HG03097 (cell line): ENCODE measurements at regions not wholly inside any gene's neighbourhood (a gene's known extent, or its start where the extent isn't known, plus 50 kb on each side); places are given as distances from the start of the nearest gene placed in this dataset.

Experiments
- ATAC-seq: cut with Tn5 transposase; IDR thresholded peaks from one replicate; pipeline ENCODE4 v1.9.1; 2021; ENCODE audit not compliant: unreplicated experiment, low FRiP score

DNA sequence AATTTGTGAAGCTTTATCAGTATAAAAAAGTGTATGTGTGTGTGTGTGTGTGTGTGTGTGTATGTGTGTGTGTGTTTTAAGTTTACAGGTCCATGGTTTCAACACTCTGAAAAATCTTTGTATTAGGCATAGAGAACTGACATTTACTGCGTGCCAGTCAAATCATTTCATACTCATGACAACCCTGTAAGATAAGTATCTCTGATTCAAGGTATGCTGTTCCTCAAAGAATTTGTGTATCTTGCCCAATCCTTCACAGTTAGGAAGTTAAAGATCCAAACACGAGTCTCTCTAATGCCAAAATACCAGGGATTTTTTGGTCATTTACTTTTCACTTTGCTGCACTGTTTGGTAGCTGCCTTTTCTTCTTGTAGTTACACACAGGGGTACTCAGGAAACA is 1121.3 kb upstream of the AUTS2 start:
- no peak for ATAC-seq

DNA sequence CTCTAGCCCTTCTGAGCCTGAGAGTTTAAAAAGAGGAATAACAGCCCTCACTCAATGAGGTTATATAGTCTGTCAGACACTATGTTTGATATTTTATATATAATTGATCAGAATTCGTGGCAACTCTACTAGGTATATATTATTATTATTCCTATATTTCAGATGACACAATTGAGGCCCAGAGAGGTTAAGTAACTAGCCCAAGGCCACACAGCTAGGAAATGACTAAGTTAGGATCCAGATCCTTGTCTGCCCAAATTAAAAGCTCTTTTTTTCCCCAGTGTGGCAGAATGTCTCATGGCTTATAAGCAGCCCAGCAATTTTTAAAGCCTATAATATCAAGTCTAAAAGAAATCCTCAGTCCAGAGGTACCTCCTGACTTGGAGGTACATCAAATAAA is 1119.9 kb upstream of the AUTS2 start:
- no peak for ATAC-seq

DNA sequence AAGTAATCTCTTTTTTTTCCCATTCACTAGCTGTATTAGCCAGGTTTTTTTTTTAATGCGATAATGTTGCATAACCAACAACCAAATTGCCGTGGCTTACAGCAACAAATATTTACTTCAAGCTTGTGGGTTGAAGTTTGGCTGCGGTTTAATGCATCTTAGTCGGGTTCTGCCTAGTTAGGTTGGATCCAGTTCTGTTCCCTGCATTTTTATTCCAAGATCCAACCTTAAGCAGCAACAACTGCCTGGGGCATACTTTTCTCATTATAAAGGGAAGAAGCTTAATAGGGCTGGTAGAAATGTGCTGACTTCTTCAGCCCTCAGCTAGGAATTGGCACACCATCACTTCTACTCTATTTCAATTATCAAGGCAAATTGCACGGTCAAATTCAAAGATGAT is 1115.5 kb upstream of the AUTS2 start:
- no peak for ATAC-seq

DNA sequence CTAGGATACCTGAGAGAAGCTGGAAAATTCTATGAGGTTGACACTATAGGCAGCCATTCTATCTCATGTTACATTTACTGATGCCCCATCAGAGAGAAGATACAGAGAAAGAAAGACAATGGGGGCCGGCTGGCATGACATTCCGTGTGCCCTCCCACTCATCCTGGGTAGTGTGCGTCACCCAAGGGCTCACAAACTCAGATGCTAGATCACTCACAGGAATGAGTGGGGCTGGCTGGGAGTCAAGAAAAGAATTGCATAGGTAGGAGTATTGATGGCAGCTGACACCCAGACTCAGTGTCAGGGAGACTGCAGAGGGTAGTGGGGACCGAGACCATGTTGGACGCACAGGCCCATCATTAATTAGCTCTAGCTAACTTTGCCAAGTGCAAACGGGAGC is 1113.5 kb upstream of the AUTS2 start:
- no peak for ATAC-seq

DNA sequence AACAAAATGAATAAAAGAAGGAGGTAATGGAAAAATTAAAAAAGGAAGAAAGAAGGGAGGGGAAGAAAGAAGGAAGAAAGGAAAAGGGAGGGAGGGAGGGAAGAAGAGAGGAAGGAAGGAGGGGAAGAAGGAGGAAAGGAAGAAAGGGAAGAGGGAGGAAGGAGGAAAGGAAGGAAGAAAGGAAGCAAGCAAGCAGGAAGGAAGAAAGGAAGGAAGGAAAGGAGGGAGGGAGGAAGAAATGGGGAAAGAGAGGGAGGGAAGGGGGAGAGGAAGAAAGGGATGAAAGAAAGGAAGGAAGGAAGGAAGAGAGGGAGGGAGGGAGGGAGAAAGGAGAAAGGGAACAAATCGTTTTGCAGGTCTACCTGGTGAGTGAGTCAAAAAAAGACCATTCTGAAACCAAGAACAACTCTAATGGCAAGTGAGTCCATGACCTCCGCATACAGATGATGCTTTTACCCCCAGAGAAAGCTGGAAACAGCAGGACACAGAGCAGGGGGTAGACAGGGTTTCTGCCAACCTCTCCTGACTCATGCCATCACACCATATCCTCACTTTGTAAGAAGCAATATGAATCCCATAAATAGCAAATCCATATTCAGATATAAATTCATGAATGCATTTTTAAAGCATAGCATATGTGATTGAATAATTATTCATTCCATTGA is 1112.9 kb upstream of the AUTS2 start:
- ATAC-seq: no peak

DNA sequence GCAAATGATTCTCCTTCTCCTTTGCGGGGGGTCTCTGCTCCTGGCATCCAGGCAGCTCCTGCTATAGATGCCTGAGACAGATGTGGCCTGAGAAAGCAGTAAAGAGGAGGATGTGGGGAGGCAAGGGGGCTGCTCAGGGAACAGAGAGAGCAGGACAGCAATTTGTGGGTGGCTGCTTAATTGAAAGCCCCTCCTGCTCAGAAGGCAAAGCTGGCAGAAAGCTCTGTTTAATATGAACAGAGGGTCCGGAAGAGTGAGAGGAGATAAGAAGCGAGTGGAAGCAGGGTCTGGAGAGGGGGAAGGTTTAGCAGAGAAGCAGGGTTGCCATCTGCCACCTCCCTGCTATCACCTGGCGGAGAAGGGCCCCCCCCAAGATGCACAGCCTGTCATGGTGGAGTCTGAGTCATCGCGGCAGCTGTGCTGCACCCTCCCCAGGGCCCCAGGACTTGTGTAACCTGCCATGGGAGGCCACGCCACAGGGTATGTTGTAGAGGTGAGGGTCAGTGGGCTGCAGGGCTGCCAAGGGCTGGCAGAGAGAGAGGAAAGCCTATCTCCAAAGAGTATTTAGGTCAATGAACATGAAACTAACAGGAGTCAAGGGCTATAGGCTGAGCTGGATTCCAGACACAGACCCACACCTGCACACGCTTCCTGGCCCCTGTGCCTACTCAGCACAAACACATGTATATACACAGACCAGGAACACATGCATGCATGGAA is 1109.8 kb upstream of the AUTS2 start:
- ATAC-seq: no peak

DNA sequence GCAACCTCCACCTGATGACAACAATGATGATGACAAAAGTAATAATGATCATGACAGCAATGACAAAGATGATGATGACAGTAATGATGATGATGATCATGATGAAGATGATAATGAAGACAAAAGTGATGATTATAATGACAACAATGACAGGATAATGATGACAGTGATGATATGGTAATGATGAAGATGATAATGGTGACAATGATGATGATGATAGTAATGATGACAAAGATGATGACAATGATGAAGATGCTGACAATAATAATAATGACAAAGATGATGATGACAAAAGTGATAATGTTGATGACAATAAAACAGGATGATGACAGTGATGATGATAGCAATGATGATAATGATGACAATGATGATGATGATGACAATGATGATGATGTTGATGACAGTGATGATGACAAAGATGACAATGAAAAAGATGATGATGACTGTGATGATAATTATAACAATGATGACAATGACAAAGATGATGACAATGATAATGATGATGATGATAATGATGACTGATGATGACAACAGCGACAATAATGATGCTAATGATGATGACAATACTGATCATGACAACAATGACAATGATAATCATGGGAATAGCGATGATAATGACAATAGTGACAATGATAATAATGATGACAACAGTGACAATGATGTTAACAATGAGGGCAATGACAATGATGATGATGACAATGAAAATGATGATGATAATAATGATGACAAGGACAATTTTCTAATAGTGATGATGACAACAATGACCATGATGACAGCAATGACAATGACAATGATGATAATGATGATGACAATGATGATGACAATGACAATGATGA is 1106.5 kb upstream of the AUTS2 start:
- no peak for ATAC-seq

DNA sequence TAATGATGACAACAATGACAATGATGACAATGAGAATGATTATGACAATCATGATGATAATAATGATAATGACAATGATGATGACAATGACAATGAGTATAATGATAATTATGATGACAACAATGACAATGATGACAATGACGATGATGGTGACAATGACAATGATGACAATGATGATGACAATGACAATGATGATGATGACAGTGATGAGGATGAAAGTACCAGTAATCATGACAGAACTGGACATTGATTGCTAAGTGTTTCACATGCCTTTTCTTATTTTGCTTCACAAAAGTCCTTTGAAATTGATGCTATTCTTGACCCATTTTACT is 1106.0 kb upstream of the AUTS2 start:
- no peak for ATAC-seq

DNA sequence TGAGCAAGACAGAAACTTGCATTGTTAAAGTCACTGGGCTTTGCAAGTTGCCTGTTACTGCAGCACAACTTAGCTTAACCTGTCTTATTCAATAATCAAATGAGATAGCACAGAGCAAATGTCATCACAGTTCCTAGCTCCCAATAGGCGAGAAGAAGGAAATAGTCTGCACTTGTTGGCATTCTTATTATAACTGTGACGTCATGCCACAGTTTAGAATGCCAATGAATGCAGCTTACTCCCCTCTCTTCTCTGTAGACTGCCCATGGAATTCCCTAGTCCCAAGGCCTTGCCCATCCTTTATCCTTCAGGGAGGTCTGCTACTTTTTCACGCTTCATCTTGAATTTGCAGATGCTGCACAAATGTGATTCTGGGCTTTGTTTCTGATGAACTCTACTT is 1094.9 kb upstream of the AUTS2 start:
- no peak for ATAC-seq

DNA sequence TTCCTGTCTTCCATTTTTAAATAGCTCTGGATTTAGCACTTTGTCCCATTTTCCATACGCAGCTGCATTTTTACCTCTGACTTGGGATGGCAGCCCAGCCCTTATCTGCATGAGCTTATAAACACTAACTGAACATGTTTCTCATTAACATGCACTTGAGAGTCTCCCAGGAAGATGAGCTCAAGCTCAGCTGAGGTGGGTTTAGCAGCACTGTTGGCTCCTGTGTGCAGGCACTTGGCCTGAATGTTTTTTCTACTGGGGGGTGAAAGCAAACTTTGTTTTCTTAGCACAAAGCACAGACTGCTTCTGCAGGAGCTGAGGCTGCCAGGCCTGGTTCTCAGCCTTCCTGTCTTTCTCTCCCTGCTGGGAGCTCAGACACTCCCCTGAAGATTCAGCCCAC is 1093.6 kb upstream of the AUTS2 start:
- no peak for ATAC-seq

DNA sequence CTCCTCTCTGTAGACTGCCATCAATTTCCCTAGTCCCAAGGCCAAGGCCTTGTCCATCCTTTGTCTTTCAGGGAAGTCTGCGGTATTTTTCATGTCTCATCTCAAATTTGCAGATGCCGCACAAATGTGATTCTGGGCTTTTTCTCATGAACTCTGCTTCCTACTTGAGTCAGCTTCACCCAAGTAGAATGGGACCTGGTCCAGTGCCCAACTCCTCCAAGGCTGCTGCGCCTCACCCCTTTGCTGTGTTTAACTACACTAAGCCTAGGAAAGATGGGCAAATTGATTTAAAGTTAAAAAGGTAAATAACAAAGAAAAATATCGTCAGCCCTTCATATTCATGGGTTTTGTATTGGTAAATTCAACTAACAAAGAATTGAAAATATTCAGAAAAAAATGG is 1092.6 kb upstream of the AUTS2 start:
- ATAC-seq: no peak

DNA sequence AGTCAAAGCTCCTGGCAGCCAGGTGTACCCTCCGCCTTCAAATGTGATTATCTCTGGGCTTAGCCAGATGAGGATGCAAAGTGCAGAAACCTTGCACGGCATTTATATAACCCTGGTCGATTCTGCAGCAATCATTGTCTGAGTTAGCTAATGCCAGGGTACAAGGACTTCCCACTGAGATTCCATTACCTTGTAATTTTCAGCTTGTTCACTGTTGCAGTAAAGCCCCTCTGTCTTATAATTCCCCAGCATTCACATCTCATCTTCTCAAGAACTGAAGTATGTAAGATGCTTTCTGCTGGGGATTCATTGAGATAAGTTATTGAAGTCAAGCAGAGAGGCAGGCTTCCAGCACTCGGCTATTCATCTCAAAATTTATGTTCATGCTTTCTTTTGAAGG is 1090.6 kb upstream of the AUTS2 start:
- no peak for ATAC-seq

DNA sequence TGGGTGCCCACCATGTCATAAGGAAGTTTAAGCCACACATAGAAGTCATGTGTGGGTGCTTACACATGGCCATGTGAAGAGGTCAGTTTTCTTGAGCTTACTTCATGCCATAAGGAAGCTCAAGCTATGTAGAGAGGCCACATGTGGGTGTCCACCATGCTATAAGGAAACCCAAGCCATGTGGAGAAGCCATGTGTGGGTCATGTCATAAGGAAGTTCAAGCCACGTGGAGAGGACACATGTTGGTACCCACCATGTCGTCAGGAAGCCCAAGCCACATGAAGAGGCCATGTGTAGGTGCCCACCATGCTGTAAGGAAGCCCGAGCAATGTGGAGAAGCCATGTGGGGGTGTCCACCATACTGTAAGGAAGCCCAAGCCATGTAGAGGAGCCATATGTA is 1089.2 kb upstream of the AUTS2 start:
- no peak for ATAC-seq

DNA sequence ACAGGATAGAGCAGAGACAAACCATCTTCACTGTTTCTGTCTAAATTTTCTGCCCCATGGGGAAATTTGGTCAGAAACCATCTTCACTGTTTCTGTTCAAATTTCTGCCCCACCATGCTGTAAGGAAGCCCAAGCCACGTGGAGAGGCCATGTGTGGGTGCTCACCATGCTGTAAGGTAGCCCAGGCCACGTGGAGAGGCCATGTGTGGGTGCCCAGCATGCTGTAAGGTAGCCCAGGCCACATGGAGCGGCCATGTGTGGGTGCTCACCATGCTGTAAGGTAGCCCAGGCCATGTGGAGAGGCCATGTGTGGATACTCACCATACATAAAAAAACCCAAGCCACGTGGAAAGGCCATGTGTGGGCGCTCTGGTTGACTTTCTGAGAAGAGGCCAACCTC is 1088.7 kb upstream of the AUTS2 start:
- no peak for ATAC-seq

DNA sequence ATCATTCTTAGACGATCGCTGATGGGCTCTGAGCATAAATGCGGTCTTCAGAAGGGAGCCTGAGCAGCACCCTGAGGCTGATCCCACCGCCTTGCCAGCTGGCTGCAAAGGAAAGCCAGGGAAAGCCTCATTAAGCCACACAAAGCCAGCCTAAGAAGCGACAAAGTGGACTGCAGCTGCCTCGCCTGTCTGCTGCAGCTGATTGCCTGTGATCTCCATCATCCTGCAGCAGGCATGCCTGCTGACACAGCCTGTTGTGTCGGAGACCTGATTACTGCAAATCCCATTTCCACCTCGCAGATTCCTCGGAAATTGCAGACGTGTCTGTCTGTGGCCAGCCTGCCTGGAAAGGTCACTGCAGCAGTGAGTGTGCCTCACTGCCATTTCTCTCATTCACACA is 1087.0 kb upstream of the AUTS2 start:
- no peak for ATAC-seq

DNA sequence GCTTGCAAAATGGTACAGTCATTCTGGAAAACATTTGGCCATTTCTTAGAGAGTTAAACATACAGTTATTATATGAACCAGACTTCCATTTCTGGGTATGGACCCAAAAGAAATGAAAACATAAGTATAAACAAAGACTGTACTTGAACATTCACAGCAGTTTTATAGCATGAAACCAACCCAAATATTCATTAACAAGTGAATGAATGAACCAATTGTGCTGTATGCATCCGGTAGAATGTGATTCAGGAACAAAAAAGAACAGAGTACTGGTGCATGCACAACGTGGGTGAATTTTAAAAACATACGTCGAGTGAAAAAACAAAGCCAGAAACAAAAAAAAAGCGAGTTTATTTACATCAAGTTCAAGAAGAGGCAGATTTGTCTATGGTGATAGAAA is 1085.8 kb upstream of the AUTS2 start:
- ATAC-seq: no peak

DNA sequence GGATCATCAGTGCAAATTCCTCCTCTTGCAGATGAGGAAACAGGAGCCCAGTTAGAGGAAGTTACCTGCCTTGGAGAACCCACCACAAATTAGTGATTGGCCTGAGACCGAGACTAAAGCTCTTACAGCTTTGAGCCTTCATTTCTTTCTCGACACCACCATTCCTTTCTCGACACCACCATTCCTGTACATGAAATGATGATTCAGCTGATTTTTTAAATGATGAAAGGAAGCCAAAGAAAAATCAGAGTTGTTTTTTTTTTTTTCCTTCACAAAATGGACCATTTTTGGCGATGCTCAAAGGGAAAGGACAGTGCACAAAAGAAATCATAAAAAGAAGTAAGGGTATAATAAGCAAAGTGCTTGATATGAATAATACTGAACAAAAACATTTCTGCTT is 1080.2 kb upstream of the AUTS2 start:
- ATAC-seq: no peak

DNA sequence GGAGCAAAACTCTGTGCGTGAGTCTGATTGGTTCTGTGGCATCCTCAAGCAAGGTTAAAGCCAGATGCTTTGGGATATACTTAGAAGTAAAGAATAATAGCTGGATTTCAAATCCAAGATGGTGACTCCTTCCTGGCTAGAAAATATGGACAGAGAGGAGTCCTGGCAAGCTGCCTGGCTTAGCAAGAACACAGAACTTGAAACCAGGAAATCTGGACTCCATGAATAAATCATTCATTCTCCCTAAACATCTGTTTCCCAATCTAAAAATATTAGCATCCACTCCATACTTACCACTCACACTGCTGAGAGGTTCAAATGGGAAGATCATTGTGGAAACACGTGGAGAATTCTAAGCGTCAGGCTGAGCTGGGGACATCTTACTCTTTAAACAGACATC is 1074.1 kb upstream of the AUTS2 start:
- no peak for ATAC-seq

DNA sequence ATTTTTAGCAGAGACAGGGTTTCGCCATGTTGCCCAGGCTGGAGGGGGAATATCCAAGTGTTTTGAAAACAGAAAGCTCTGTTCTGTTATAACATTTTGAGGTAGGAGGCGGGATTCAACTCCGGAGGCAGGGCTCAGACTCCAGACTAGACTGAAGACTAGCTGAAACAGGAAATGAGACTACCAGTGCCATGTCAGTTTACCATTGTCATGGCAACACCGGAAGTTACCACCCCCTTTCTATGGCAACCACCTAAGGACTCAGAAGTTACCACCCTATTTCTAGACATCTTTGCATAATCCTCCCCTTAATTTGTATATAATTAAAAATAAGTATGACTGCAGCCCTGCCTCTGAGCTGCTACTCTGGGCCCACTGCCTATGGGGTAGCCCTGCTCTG is 1069.1 kb upstream of the AUTS2 start:
- no peak for ATAC-seq

DNA sequence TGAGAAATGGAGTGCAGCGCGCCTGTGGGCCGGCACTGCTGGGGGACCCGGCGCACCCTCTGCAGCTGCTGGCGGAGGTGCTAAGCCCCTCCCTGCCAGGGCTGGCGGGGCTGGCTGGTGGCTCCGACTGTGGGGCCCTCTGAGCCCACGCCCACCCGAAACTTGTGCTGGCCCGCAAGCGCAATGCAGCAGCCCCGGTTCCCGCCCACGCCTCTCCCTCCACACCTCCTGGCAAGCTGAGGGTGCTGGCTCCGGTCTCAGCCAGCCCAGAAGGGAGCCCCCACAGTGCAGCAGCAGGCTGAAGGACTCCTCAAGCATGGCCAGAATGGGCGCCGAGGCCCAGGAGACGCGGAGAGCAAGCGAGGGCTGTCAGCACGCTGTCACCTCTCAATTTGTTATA is 1063.0 kb upstream of the AUTS2 start:
- ATAC-seq: no peak

DNA sequence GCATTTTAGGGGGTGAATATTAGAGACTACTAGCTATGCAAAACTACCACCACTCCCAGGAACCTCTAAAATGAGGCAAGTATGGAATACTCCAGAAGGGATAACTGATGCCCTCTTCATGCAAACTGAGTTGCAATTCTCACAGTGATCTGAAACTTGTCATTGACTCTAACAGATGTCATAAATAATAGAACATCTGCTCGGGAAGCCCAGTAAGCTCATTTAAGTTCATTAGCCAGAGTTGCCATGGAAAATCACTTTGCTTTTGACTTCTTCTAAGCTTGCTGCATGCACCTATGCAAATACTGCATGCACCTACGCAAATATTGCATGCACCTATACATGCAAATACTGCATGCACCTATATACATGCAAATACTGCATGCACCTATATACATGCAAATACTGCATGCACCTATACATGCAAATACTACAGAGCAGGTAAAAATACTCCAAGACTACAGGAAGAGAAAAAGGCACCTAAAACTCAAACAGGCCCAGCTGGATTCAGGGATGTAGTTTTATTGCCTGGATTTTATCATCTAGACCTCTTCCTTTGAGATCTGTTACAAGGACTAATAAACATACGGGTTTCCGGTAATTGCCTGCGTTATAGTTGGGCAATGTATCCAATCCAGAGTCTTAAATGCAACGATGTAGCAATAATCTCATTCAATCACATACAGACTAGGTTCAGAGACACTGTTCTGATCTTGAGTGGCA is 1061.1 kb upstream of the AUTS2 start:
- no peak for ATAC-seq

DNA sequence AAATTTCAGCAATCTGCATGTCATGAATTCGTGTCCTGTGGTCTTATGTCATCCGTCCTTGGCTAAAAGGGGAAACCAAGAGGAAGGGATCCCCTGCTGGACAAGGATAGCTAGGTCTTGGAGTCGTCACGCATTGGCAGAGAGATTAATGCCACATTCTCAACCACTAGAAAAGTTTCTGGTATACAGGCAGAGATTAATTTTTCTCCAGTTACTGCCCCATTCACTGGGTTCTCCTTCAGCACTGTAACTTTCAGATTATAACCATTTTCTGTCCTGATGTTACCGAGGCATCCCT is 1060.6 kb upstream of the AUTS2 start:
- ATAC-seq: no peak
